CD1c-positive myeloid dendritic cell (primary cell): ENCODE measurements at regions not wholly inside any gene's neighbourhood (a gene's known extent, or its start where the extent isn't known, plus 50 kb on each side); places are given as distances from the start of the nearest gene placed in this dataset.

ENCODE experiments used
- DNase-seq: peaks from one replicate; pipeline ENCODE4 v3.0.0-alpha.2; 2016; ENCODE audit errors: extremely low spot score

GRCh38 chr5:54718656-54719055 lies 201.1 kb downstream of the SNX18 start:
- no peak for DNase-seq

DNA sequence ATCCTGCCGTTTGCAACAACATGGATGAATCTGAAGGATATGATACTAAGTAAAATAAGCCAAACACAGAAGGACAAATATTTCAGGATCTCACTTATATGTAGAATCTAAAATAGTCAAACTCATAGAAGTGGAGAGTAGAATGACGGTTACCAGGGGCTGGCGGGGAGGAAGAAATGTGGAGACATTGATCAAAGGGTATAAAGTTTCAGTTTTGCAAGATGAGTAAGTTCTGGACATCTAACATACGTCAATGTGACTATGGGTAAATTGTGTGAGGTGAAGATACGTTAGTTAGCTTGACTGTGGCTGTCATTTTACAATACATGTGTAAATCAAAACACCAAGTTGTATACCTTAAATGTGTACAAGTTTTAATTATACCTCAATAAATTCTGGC lies 200.3 kb downstream of the SNX18 start:
- DNase-seq = no peak

DNA sequence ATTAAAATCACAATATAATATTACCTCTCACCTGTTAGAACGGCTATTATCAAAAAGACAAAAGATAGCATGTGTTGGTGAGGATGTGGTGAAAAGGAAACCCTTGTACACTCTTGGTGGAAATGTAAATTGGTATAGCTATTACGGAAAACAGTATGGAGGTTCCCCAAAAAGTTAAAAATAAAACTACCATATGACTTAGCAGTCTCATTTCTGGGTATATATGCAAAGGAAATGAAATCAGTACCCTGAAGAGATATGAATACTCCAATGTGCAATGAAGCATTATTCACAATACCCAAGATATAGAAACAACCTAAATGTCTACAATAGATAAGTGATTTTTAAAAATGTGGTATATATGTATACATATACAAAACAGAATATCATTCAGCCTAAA lies 199.9 kb downstream of the SNX18 start:
- DNase-seq = no peak

- DNase-seq = no peak
Measured at GRCh38 chr5:54713923-54714581, 196.5 kb downstream of the SNX18 start.

GRCh38 chr5:54709096-54709495 lies 191.5 kb downstream of the SNX18 start:
- no peak for DNase-seq

- no peak for DNase-seq
Measured at GRCh38 chr5:54707841-54708240, 190.3 kb downstream of the SNX18 start.

DNA sequence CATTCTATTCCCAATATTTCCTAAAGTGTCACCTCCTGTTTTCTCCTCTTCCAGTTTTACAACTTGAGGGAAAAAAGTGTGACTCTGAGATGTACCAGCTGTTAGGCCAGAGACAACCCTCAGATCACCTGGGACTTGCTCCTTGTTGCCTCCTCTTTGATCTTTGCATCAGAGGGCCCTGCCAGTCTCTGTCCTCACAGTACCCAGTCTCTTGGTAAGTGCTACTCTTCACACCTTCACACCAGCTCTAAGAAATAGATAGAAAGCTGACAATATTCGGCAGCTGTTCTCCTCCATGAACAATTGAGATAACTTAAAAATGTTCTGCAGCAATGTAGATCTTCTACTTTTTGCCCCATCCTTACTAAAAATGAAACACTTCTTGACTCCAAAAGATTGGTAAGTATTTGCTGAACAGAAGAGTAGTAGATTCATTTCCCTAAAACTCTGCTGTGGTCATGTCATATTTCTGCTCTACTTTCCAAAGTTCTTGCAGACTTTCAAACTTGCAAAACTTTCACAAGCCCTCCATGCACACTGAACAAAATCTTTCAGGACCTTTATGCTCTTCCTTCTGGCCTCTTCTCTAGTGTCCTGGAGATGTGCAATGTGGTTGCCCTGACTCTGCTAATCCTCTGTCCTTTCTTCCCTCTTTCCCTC lies 188.6 kb downstream of the SNX18 start:
- DNase-seq = no peak

- no peak for DNase-seq
Measured at GRCh38 chr5:54704825-54705224, 187.3 kb downstream of the SNX18 start.

DNA sequence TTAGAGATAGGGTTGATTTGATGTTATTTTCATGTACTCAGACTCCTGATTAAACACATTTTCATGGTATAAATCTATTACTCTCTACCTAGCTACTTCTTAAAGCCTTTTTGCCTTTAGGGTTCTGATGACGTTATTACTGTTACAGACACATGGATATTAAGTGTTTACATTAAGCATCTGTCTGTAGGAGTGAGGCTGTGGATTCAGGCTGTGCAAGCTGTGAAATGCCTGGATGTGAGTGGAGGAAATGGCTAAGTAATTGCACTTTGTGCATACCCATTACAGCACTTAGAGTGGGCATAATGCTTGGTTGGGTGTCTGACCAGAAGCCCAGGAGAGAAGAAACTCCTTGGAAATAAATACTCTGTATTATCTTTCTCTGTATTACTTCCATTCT lies 186.8 kb downstream of the SNX18 start:
- no peak for DNase-seq

GRCh38 chr5:54703565-54704255 lies 186.2 kb downstream of the SNX18 start:
- DNase-seq = no peak

GRCh38 chr5:54703133-54703532 lies 185.6 kb downstream of the SNX18 start:
- DNase-seq = no peak

DNA sequence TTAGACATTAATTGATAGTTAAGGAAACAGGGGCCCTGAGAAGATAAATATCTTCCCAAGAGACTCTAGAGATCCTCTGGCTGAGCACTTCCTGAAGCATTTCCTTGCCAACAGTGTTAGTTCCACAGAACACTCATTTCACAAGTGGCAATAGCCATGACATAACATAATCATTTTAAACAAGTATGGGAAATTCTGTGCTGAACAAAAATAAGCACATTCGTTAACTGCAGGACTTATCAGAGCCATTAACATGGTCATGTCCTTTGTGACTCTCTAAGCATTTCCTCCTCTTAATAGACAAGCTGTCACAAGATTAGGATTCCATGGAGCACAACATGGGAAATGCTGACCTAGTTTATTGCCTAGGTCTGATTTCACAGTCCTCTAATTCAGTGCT lies 184.9 kb downstream of the SNX18 start:
- DNase-seq = no peak

- DNase-seq = no peak
Measured at GRCh38 chr5:54700986-54701578, 183.5 kb downstream of the SNX18 start.

- DNase-seq = no peak
Measured at GRCh38 chr5:54696931-54697330, 179.4 kb downstream of the SNX18 start.

- DNase-seq = no peak
Measured at GRCh38 chr5:54696346-54696745, 178.8 kb downstream of the SNX18 start.

- no peak for DNase-seq
Measured at GRCh38 chr5:54695198-54695966, 177.8 kb downstream of the SNX18 start.

- no peak for DNase-seq
Measured at GRCh38 chr5:54693936-54694657, 176.5 kb downstream of the SNX18 start.

DNA sequence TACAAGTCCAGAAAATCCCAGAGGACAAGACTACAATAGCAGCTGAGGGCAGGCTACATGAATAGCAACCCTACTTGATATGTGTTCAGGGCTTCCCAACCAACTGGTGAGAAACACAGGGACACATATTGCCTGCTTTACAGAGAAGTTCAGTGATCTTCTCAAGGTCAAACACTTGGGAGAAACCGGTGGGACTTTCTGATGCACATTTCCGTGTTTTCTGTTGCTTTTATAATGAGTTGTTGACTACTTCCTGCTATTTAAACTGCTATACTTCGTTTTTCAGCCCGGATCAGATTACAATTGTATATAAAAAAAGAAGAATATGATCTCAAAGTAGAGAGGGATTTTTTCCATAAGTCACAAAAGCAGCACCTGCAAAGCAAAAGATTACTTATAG lies 175.1 kb downstream of the SNX18 start:
- no peak for DNase-seq

- DNase-seq = peak; percentile 31
Measured at GRCh38 chr5:54691656-54692055, 174.1 kb downstream of the SNX18 start.

- no peak for DNase-seq
Measured at GRCh38 chr5:54689411-54690251, 172.1 kb downstream of the SNX18 start.
